Forelimb muscle (tissue), 1 donor: ENCODE measurements at regions not wholly inside any gene's neighbourhood (a gene's known extent, or its start where the extent isn't known, plus 50 kb on each side); places are given as distances from the start of the nearest gene placed in this dataset.
"Not testable (repeated sequence)": the region's sequence is repeated elsewhere in the genome, so short reads cannot be mapped to it uniquely, and the experiment has no call there.

ENCODE experiments used
- DNase-seq: peaks from one replicate; pipeline ENCODE4 v3.0.0-alpha.2; 2013; ENCODE audit warnings: low read depth

GRCh38 chr18:6525604-6526003 is 110.9 kb upstream of the L3MBTL4 start:
- DNase-seq = no peak

DNA sequence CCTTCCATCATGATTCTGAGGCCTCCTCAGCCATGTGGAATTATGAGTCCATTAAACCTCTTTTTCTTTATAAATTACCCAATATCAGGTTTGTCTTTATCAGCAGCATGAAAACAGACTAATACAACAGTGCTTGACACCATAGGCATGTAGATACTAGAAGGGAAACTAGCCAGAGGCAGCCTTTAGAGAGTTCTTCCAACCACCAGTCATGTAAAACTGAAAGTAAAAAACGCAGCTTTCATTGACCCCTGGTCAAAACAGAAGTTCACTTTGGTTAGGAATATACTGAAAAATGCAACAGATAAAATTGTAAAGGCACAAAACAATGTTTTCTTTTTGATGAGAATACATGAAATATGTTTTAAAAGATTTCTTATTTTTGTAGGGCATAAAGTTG is 122.8 kb upstream of the L3MBTL4 start:
- DNase-seq = no peak

DNA sequence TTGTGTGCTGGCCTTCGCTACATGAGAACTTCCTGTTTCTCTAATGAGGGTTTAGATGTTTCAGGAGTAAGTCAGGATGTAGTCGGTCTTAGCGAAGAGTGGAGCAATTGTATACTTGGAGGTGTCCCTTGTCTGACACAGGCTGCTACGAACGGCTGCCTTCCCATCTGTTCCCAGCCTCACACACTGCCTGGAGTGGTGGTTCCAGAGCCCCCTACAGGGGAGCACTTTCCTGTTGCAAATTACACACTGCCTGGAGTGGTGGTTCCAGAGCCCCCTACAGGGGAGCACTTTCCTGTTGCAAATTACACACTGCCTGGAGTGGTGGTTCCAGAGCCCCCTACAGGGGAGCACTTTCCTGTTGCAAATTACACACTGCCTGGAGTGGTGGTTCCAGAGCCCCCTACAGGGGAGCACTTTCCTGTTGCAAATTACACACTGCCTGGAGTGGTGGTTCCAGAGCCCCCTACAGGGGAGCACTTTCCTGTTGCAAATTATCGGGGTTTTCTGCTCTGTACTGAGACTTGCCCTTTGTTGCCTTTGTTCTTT is 126.5 kb upstream of the L3MBTL4 start:
- DNase-seq = not testable (repeated sequence)

DNA sequence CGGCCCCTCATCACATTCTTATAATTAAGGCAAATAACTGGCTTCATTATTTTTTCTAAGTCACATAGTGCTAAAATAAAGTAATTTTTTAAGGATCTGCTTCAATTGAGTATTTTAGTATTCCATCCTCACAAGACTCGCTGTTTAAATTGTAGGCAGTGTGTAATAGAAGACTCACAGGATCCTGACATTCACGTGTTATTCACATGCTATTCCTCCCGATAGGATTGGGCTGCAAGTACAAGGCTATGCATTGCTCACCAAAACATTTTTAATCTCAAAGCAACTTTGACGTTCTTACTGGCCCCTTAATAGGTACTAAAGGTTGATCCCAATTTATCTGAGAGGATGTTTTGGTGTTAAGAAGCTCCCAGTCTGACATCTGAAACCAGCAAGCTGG is 127.6 kb upstream of the L3MBTL4 start:
- no peak for DNase-seq

- no peak for DNase-seq
Observed at GRCh38 chr18:6543330-6543908, 128.7 kb upstream of the L3MBTL4 start.

DNA sequence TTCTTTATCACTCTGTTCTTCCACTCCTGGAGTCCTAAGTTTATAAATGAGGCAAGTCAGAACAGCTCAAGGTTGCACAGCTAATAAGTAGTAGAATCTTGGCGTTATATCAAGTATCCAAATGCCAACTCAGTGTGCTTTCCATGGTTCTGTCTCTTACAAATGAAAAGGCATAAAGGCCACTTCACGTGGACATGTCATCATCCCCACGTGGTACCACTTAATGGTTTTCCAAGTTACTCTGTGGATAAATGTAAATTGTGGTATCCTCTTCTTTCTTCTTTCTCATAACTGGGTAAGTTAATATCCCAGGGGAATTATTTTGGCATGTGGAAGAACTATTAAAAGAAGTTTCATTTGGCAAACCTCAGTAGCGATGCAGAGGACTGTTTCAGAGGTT is 131.5 kb upstream of the L3MBTL4 start:
- no peak for DNase-seq

DNA sequence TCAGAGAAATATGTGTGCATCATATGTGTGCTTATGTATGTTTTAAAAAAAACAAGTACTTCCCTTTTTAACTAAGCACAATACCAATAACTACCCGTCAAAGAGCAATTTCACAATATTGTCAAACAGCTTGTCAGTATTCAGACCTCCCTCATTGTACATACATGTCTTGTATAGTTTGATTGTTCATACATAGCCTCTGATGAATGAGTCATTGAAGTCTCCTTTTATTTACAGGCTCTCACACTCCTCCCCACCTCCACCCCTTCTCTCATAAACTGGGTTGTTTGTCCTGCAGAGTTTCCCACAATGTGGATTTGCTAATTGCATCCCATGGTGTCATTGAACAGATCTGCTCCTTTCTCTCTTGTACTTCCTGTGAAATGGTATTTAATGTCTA is 132.8 kb upstream of the L3MBTL4 start:
- DNase-seq = no peak

- no peak for DNase-seq
Observed at GRCh38 chr18:6553234-6553900, 138.7 kb upstream of the L3MBTL4 start.

GRCh38 chr18:6557057-6557769 is 142.5 kb upstream of the L3MBTL4 start:
- DNase-seq = no peak

GRCh38 chr18:6557770-6558248 is 143.1 kb upstream of the L3MBTL4 start:
- DNase-seq = no peak

GRCh38 chr18:6558446-6559156 is 143.9 kb upstream of the L3MBTL4 start:
- DNase-seq = no peak

DNA sequence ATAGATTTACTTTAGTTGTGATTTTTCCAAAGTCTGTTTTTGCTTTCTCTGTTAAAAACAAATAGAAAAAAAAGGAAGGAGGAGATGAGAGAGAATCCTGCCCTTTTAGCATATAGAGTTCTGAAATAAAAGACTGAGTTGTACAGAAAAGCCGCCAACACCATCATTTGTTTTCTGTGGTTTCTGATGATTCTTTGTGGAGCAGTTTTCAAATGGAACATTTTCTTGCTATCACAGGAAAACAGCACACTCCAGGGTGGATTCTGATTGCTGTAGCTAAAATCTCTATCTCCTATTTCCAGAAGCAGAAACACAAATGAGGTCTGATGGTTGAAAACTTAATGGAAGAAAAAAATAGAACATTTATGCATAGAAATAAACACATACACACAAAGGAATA is 144.6 kb upstream of the L3MBTL4 start:
- DNase-seq = no peak

DNA sequence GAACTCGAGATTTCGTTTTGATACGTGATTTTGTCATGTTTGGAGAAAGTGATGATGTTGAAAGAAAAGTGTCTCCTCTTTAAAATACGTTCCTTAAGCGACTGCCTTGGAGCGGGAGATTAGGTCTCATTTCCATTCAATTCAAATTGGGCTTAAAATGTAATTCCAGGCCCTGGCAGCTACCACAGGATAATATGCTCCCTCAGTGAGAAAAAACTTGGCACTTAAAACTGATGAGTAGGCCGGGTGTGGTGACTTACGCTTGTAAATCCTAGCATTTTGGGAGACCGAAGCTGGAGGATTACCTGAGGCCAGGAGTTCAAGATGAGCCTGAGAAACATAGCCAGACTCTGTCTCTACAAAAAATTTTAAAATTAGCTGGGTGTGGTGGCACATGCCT is 146.3 kb upstream of the L3MBTL4 start:
- no peak for DNase-seq

DNA sequence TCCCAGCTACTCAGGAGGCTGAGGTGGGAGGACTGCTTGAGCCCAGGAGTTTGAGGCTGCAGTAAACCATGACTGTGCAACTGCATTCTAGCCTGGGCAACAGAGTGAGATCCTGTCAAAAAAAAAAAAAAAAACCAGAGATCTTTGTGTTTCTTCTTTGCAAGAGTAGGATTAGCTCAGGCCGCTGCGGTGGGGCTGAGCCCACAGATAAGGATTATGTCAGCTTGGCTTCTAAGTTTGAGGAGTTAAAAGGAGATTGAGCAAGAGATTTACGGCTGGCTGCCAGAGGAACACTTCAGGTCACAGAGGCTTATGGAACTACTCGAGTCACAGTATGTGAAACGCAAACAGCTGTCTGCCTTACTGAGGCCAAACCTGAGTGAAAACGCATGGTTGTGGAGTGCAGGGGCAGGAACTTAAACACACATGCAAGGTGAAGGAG is 146.7 kb upstream of the L3MBTL4 start:
- DNase-seq = peak; percentile 71

- no peak for DNase-seq
Observed at GRCh38 chr18:6561862-6562291, 147.2 kb upstream of the L3MBTL4 start.

- no peak for DNase-seq
Observed at GRCh38 chr18:6563896-6564295, 149.2 kb upstream of the L3MBTL4 start.

DNA sequence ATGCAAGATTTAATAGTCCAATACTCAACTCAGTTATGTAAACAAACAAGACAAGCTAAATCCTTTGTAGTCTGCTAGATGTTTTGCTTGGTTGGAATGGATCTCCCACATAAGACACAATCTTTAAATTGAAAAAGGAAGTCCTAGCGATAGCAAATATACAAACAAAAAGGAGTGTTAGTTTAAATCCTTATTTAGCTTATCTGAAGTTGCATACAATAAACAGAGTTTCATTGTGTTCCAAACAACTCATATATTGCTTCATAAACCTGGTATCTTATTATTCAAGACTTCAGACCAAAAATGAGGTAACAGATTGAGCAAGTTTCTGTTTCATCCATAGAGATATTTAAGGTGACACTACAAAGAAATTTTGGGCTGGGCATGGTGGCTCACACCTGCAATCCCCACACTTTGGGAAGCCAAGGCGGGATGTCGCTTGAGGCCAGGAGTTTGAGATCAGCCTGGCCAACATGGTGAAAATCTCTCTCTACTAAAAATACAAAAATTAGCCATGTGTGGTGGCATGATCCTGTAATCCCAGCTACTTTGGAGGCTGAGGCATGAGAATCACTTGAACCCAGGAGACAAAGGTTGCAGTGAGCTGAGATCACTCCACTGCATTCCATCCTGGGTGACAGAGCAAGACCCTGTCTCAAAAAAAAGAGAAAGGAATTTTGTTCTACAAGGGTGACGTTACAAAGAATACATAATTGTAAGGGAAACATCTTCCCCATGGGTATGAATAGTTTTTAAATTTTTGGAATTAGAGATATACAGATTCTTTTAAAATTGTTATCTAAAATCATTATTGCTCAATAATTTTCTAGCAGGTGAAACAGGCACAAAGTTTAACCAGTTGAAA is 150.5 kb upstream of the L3MBTL4 start:
- DNase-seq = no peak

DNA sequence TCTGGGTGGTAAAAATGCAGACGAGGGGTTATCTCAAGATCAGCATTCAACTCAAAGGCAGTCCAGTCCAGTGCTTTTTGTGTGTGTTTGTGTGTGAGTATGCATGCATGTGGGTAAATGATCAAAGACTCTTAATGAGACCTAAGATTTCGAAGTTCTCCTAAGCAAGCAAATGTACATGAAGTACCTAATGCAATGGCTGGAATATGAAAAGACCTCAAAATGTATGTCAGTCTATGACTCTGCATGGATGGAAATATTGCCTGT is 151.0 kb upstream of the L3MBTL4 start:
- DNase-seq = no peak

DNA sequence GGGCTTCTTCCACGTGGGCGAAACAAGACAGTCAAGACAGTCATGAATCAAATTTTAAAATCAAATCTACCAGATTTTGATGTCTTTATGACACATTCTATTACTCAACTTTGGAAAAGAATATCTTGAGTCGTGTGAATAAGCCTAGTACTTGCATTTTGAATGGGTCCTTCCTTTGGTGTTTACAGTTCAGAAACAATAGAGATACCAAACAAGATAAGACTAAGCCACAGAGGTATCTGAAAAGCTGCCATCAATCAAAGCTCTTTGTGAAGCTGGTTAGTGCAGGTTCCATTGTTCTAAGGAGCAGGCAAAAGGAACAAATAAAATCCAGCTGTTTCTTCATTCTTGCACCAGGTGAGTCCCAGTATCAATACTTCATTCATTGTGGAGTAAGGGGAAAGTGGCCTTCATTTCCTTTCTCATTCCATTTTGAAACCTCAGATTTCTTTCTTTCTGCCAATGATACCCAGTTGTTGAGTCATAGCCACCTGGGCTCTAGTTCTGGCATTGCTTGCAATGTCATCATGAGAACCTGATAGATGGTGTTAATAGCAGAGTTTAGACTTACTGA is 151.7 kb upstream of the L3MBTL4 start:
- no peak for DNase-seq

DNA sequence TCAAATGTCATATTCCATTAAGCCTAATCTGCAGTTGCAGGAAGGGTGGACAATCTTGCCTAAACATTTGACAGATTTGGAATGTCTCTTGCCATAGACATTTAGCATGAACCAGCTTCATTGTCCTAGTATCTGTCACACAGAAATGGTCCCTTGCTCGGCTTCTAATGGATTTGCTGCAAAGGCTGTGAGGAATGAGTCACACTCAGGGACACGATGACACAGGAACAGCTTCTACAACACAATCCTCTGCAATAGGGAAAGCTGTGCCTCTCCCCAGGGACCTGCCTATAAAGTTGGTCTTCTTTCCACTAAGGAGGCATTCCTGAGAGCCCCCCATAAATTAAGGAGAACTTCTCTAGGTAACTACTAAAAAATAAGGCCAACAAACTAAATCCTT is 155.1 kb upstream of the L3MBTL4 start:
- no peak for DNase-seq
